ENCODE measurements at regions not wholly inside any gene's neighbourhood (a gene's known extent, or its start where the extent isn't known, plus 50 kb on each side); places are given as distances from the start of the nearest gene placed in this dataset.

DNA sequence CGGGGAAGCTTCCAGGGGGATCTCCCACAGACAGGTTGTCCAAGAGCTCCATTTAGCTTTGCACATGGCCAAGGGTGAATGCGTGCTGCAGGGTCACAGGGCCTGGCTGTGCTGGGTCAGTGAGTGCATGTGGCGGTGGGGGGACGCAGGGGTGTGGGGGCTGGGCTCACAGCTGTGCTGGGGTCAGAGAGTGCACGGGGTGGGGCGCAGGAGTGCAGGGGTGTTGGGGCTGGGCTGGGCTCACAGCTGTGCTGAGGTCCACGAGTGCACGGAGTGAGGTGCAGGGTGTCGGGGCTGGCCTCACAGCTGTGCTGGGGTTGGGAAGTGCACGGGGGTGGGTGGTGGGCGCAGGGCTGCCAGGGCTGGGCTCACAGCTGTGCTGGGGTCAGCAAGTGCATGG is 557.7 kb downstream of the BRD1 start:
- TF ChIP-seq, protein P1, sequence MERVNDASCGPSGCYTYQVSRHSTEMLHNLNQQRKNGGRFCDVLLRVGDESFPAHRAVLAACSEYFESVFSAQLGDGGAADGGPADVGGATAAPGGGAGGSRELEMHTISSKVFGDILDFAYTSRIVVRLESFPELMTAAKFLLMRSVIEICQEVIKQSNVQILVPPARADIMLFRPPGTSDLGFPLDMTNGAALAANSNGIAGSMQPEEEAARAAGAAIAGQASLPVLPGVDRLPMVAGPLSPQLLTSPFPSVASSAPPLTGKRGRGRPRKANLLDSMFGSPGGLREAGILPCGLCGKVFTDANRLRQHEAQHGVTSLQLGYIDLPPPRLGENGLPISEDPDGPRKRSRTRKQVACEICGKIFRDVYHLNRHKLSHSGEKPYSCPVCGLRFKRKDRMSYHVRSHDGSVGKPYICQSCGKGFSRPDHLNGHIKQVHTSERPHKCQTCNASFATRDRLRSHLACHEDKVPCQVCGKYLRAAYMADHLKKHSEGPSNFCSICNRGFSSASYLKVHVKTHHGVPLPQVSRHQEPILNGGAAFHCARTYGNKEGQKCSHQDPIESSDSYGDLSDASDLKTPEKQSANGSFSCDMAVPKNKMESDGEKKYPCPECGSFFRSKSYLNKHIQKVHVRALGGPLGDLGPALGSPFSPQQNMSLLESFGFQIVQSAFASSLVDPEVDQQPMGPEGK (CRISPR knock-in tag; IDR thresholded peaks at IDR 0.05; ENCODE audit: borderline replicate concordance) = no peak
- no peak for TF ChIP-seq ZFP3 (CRISPR knock-in tag; IDR thresholded peaks at IDR 0.05)
- TF ChIP-seq ZNF565 (CRISPR knock-in tag; conservative IDR thresholded peaks at IDR 0.05; ENCODE audit: low read depth) = no peak
- TF ChIP-seq OSR1 (CRISPR knock-in tag; IDR thresholded peaks at IDR 0.05) = no peak
- TF ChIP-seq ARNTL (CRISPR knock-in tag; IDR thresholded peaks at IDR 0.05; ENCODE audit: borderline replicate concordance, low read depth) = no peak
- TF ChIP-seq, protein P2, sequence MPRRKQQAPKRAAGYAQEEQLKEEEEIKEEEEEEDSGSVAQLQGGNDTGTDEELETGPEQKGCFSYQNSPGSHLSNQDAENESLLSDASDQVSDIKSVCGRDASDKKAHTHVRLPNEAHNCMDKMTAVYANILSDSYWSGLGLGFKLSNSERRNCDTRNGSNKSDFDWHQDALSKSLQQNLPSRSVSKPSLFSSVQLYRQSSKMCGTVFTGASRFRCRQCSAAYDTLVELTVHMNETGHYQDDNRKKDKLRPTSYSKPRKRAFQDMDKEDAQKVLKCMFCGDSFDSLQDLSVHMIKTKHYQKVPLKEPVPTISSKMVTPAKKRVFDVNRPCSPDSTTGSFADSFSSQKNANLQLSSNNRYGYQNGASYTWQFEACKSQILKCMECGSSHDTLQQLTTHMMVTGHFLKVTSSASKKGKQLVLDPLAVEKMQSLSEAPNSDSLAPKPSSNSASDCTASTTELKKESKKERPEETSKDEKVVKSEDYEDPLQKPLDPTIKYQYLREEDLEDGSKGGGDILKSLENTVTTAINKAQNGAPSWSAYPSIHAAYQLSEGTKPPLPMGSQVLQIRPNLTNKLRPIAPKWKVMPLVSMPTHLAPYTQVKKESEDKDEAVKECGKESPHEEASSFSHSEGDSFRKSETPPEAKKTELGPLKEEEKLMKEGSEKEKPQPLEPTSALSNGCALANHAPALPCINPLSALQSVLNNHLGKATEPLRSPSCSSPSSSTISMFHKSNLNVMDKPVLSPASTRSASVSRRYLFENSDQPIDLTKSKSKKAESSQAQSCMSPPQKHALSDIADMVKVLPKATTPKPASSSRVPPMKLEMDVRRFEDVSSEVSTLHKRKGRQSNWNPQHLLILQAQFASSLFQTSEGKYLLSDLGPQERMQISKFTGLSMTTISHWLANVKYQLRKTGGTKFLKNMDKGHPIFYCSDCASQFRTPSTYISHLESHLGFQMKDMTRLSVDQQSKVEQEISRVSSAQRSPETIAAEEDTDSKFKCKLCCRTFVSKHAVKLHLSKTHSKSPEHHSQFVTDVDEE (CRISPR knock-in tag; IDR thresholded peaks at IDR 0.05) = no peak
- TF ChIP-seq, protein P3, sequence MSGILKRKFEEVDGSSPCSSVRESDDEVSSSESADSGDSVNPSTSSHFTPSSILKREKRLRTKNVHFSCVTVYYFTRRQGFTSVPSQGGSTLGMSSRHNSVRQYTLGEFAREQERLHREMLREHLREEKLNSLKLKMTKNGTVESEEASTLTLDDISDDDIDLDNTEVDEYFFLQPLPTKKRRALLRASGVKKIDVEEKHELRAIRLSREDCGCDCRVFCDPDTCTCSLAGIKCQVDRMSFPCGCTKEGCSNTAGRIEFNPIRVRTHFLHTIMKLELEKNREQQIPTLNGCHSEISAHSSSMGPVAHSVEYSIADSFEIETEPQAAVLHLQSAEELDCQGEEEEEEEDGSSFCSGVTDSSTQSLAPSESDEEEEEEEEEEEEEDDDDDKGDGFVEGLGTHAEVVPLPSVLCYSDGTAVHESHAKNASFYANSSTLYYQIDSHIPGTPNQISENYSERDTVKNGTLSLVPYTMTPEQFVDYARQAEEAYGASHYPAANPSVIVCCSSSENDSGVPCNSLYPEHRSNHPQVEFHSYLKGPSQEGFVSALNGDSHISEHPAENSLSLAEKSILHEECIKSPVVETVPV (CRISPR knock-in tag; IDR thresholded peaks at IDR 0.05) = no peak
- no peak for ATAC-seq

DNA sequence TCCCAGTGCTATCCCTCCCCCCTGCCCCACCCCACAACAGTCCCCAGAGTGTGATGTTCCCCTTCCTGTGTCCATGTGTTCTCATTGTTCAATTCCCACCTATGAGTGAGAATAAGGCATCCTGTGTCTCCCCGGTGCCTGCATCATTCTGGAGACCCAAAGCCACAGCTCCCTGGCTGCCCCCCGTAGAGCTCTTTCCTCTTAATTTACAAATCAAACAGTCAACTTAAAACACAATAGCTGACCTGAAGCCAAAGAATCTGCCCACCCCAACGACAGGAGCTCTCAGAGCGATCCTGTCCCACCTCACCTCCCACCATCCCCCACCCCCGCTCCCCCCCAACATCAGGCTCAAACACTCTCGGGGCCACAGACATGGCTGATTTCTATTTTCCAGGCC is 558.3 kb downstream of the BRD1 start:
- ATAC-seq = no peak
- no peak for TF ChIP-seq BACH2 (CRISPR knock-in tag; IDR thresholded peaks at IDR 0.05; ENCODE audit: borderline replicate concordance)
- no peak for TF ChIP-seq TCF4 (CRISPR knock-in tag; IDR thresholded peaks at IDR 0.05; ENCODE audit: borderline replicate concordance)
- no peak for TF ChIP-seq ESRRG (CRISPR knock-in tag; IDR thresholded peaks at IDR 0.05)
- no peak for TF ChIP-seq ZNF70 (CRISPR knock-in tag; IDR thresholded peaks at IDR 0.05)
- TF ChIP-seq, protein P4, sequence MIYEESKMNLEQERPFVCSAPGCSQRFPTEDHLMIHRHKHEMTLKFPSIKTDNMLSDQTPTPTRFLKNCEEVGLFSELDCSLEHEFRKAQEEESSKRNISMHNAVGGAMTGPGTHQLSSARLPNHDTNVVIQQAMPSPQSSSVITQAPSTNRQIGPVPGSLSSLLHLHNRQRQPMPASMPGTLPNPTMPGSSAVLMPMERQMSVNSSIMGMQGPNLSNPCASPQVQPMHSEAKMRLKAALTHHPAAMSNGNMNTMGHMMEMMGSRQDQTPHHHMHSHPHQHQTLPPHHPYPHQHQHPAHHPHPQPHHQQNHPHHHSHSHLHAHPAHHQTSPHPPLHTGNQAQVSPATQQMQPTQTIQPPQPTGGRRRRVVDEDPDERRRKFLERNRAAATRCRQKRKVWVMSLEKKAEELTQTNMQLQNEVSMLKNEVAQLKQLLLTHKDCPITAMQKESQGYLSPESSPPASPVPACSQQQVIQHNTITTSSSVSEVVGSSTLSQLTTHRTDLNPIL (CRISPR knock-in tag; IDR thresholded peaks at IDR 0.05; ENCODE audit: low read depth) = no peak
- TF ChIP-seq ZNF8 (CRISPR knock-in tag; IDR thresholded peaks at IDR 0.05) = no peak
- no peak for TF ChIP-seq ZC3H10 (CRISPR knock-in tag; IDR thresholded peaks at IDR 0.05)
- no peak for TF ChIP-seq OSR1 (CRISPR knock-in tag; IDR thresholded peaks at IDR 0.05)
- no peak for TF ChIP-seq ISL1 (CRISPR knock-in tag; IDR thresholded peaks at IDR 0.05)
- no peak for TF ChIP-seq ZNF565 (CRISPR knock-in tag; conservative IDR thresholded peaks at IDR 0.05; ENCODE audit: low read depth)
- TF ChIP-seq, protein P2 (CRISPR knock-in tag; IDR thresholded peaks at IDR 0.05) = no peak
- no peak for TF ChIP-seq ARNTL (CRISPR knock-in tag; IDR thresholded peaks at IDR 0.05; ENCODE audit: borderline replicate concordance, low read depth)
- TF ChIP-seq PPARA (CRISPR knock-in tag; IDR thresholded peaks at IDR 0.05; ENCODE audit: borderline replicate concordance) = no peak
- TF ChIP-seq GLIS3 (CRISPR knock-in tag; IDR thresholded peaks at IDR 0.05) = no peak
- TF ChIP-seq, protein P3 (CRISPR knock-in tag; IDR thresholded peaks at IDR 0.05) = no peak

DNA sequence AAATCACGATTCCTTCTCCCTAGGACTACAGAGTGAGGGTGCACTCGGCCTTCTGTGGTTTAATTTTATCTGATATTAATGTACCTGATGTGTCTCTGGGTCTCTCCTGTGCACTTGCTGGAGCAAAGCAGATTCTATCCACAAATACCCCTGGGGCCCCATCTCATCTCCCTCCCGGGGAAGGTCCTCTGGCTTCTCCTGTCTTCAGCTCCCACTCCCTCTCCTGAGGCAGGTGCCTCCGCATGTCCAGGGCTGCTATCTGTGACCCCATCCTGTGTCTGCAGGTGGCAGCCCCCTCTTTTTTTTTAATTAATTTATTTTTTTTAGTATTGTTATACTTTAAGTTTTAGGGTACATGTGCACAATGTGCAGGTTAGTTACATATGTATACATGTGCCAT is 558.7 kb downstream of the BRD1 start:
- no peak for ATAC-seq
- TF ChIP-seq PPARA (CRISPR knock-in tag; IDR thresholded peaks at IDR 0.05; ENCODE audit: borderline replicate concordance) (no peak), OSR1 (CRISPR knock-in tag; IDR thresholded peaks at IDR 0.05) (no peak)
- TF ChIP-seq, protein P3 (CRISPR knock-in tag; IDR thresholded peaks at IDR 0.05) = no peak

All from SK-N-SH treated with all-trans-retinoic acid at 6 μM for 48 hours (cell line).